ENCODE measurements at regions not wholly inside any gene's neighbourhood (a gene's known extent, or its start where the extent isn't known, plus 50 kb on each side); places are given as distances from the start of the nearest gene placed in this dataset.

GRCh38 chr2:225842939-225843338 is 443.4 kb downstream of the NYAP2 start:
- H3K27me3 Mint-ChIP-seq = no peaks in the 10 kb centered on the region

GRCh38 chr2:225841314-225841713 is 441.8 kb downstream of the NYAP2 start:
- ChIA-PET CTCF (no interaction called here), POLR2A (no interaction called here)
- intact Hi-C loops (cut with DNase I, micrococcal nuclease) = no loop called here
- Mint-ChIP-seq H3K4me1 (ENCODE audit: low read depth) (no peaks in the 10 kb centered on the region), H3K9me3 (no peaks in the 10 kb centered on the region), H3K36me3 (ENCODE audit: low read depth) (no peaks in the 10 kb centered on the region), H3K27ac (no peak overlapping the region), H3K4me3 (no peak overlapping the region), H3K27me3 (peaks cover 1% of the 10 kb centered on the region)
- no peaks in the 10 kb centered on the region for H3K9me3 ChIP-seq (ENCODE audit: control insufficient read depth in 1 of 2, insufficient read depth in 1 of 2, low read length in 2 of 2)
- no peaks in the 10 kb centered on the region for H3K4me1 ChIP-seq (ENCODE audit: insufficient read depth, low read length)
- H3K27me3 ChIP-seq (ENCODE audit: control insufficient read depth in 1 of 2, insufficient read depth in 2 of 2, low read length in 2 of 2) = no peaks in the 10 kb centered on the region
- no peak overlapping the region for H3K27ac ChIP-seq (ENCODE audit: low read depth in 1 of 2, low read length in 2 of 2)
- DNase-seq (no peak), ATAC-seq (ENCODE audit: poor library complexity) (no peak)
- TF ChIP-seq, protein P1, sequence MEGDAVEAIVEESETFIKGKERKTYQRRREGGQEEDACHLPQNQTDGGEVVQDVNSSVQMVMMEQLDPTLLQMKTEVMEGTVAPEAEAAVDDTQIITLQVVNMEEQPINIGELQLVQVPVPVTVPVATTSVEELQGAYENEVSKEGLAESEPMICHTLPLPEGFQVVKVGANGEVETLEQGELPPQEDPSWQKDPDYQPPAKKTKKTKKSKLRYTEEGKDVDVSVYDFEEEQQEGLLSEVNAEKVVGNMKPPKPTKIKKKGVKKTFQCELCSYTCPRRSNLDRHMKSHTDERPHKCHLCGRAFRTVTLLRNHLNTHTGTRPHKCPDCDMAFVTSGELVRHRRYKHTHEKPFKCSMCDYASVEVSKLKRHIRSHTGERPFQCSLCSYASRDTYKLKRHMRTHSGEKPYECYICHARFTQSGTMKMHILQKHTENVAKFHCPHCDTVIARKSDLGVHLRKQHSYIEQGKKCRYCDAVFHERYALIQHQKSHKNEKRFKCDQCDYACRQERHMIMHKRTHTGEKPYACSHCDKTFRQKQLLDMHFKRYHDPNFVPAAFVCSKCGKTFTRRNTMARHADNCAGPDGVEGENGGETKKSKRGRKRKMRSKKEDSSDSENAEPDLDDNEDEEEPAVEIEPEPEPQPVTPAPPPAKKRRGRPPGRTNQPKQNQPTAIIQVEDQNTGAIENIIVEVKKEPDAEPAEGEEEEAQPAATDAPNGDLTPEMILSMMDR (IDR thresholded peaks at IDR 0.05) = no peak
- no peak overlapping the region for H3K4me3 ChIP-seq (ENCODE audit: low read length)
- H3K36me3 ChIP-seq (ENCODE audit: insufficient read depth, low read length) = no peaks in the 10 kb centered on the region

More at GRCh38 chr2:225842939-225843338, 443.4 kb downstream of the NYAP2 start:
- Mint-ChIP-seq H3K36me3 (ENCODE audit: low read depth) (no peaks in the 10 kb centered on the region), H3K27ac (no peak overlapping the region), H3K9me3 (no peaks in the 10 kb centered on the region), H3K4me1 (ENCODE audit: low read depth) (no peaks in the 10 kb centered on the region), H3K4me3 (no peak overlapping the region)
- H3K27ac ChIP-seq (ENCODE audit: low read depth in 1 of 2, low read length in 2 of 2) = no peak overlapping the region
- H3K9me3 ChIP-seq (ENCODE audit: control insufficient read depth in 1 of 2, insufficient read depth in 1 of 2, low read length in 2 of 2) = no peaks in the 10 kb centered on the region
- POLR2A ChIA-PET = no interaction called here
- no peak overlapping the region for H3K4me3 ChIP-seq (ENCODE audit: low read length)
- DNase-seq (no peak), ATAC-seq (ENCODE audit: poor library complexity) (no peak)
- H3K27me3 ChIP-seq (ENCODE audit: control insufficient read depth in 1 of 2, insufficient read depth in 2 of 2, low read length in 2 of 2) = no peaks in the 10 kb centered on the region
- CTCF ChIA-PET = no interaction called here
- H3K36me3 ChIP-seq (ENCODE audit: insufficient read depth, low read length) = no peaks in the 10 kb centered on the region
- TF ChIP-seq, protein P1 (IDR thresholded peaks at IDR 0.05) = no peak
- H3K4me1 ChIP-seq (ENCODE audit: insufficient read depth, low read length) = no peaks in the 10 kb centered on the region
- intact Hi-C loops (cut with DNase I, micrococcal nuclease) = no loop called here

- Histone ChIP-seq H3K9me3 (ENCODE audit: control insufficient read depth in 1 of 2, insufficient read depth in 1 of 2, low read length in 2 of 2) (no peaks in the 10 kb centered on the region), H3K27me3 (ENCODE audit: control insufficient read depth in 1 of 2, insufficient read depth in 2 of 2, low read length in 2 of 2) (no peaks in the 10 kb centered on the region), H3K36me3 (ENCODE audit: insufficient read depth, low read length) (no peaks in the 10 kb centered on the region), H3K4me1 (ENCODE audit: insufficient read depth, low read length) (no peaks in the 10 kb centered on the region), H3K27ac (ENCODE audit: low read depth in 1 of 2, low read length in 2 of 2) (no peak overlapping the region), H3K4me3 (ENCODE audit: low read length) (no peak overlapping the region)
- no peak for ATAC-seq (ENCODE audit: poor library complexity)
- Mint-ChIP-seq H3K36me3 (ENCODE audit: low read depth) (no peaks in the 10 kb centered on the region), H3K27ac (no peak overlapping the region), H3K4me1 (ENCODE audit: low read depth) (no peaks in the 10 kb centered on the region), H3K27me3 (peaks cover 6% of the 10 kb centered on the region), H3K4me3 (no peak overlapping the region), H3K9me3 (no peaks in the 10 kb centered on the region)
- CTCF ChIA-PET = no interaction called here
- TF ChIP-seq, protein P1 (IDR thresholded peaks at IDR 0.05) = no peak
- POLR2A ChIA-PET = no interaction called here
- intact Hi-C loops (cut with DNase I, micrococcal nuclease) = no loop called here
- no peak for DNase-seq
These were observed 437.8 kb downstream of the NYAP2 start for GRCh38 chr2:225837328-225837727.
